ENCODE measurements at regions not wholly inside any gene's neighbourhood (a gene's known extent, or its start where the extent isn't known, plus 50 kb on each side); places are given as distances from the start of the nearest gene placed in this dataset.

DNA sequence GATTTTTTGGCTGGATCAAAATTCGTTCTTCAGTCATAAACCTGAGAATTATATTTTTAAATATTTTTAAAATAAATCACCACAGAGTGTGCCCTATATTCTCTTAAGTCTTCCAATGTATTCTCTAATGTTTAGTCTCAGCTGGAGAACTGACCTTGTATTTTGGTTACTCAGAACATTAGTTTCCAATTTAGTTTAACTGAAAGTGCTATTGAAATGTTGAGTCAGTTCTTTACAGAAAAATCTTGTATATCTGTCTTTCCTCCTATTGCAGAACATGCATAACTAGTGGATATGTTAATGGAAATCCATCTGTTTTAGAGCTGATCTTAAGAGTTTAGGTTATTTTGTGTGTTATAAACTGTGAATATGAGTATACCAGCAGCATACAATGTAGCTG is 422.7 kb upstream of the IGFBP3 start:
- DNase-seq (ENCODE audit: low read depth, low spot score), result no peak

DNA sequence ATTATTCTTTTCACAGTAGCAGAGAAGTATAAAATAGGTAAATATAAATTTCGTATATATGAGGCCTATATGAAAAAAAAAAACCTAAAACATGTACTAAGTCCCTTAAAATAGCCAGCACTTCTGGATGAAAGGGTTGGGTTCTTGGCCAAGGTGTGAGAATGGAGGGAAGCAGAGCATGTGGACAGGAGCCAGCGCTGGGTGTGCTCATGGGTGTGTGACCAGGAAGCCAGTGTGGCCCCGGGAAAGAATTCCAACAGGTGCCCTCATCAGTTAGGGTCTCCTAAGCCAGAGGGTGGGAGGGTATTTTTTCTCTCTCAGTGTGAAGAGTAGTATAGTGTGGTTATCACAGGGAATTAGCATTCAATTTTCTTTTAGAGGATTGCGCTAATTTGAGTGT is 401.9 kb upstream of the IGFBP3 start:
- DNase-seq (ENCODE audit: low read depth, low spot score), result no peak

DNA sequence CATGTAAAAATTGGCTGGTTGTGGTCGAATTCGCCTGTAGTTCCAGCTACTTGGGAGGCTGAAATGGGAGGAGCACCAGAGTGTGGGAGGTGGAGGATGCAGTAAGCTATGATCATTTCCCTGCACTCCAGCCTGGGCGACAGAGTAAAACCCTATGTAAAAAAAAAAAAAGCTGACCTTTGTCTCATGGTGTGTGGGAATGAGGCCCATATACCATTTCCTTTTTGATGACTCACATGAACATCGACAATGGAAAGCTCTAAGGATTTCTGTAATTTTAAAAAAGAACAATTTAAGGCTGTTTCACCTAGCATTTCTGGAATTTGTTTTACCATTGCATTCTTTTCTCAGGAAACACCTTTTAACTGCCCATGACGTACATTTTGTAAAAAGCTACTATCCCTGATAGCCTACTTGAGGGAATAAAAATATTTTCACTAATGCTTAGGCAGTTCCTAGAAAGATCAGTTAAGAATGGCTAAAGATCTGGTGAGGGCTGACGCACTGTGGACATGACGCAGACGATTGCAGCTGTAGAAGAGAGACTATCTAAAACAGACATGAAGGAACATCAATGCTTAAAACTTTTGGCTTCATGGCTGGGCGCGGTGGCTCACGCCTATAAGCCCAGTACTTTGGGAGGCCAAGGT is 400.6 kb upstream of the IGFBP3 start:
- peak; percentile 57 for DNase-seq (ENCODE audit: low read depth, low spot score)

DNA sequence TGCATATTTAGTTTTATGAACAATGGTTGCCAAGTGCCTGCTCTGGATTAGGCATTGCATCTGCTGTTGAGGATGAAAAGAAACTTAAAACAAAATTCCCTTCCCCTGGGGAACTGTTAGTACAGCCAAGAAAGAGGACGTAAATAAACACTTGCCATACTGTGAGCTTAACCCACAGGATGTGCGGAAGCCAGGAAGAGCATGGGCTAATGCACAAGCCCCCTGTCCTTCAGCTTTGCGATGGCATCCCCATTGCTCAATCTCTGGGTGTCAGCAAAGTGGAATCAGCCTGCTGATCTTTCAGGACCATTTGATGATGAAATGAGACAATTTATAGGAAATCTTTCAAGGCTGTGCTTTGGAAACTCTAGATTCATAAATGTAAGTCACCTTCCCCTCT is 399.9 kb upstream of the IGFBP3 start:
- no peak for DNase-seq (ENCODE audit: low read depth, low spot score)

DNA sequence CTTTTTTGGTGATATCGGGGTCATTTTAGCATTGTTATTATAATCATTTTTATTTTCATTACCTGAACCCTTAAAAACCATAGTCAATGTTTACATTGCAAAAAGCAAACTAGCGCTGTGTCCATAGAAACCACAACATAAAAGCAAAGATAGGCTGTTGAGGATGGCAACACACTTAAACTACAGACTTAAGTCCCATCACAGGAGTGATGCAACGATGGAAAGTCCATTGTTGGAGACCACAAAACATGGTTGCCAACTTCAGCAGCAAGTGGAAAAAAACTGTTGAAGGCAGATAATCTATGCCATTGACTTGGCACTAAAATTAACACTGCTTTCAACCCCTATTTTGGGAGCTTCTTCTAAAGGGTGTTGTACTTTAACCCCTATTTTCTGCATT is 398.8 kb upstream of the IGFBP3 start:
- DNase-seq (ENCODE audit: low read depth, low spot score), result no peak

DNA sequence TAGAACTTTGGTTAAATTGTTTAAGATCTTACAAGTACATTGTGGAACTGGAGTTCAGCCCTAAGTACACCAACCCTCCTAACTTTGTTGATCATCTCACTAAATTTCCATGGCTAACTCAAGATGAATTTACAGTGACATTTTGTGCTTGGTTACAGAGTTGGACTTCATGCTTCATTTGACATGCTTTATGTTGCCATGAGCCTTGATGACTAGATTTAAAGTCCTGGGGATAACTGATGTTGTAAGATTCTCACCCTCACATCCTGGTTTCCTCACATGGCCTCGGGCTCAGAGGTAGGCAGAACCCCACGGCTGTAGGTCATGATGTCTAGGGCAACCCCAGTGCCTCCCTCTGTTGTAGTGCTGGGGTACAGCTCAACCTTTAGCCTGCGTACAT is 397.2 kb upstream of the IGFBP3 start:
- DNase-seq (ENCODE audit: low read depth, low spot score), result no peak

DNA sequence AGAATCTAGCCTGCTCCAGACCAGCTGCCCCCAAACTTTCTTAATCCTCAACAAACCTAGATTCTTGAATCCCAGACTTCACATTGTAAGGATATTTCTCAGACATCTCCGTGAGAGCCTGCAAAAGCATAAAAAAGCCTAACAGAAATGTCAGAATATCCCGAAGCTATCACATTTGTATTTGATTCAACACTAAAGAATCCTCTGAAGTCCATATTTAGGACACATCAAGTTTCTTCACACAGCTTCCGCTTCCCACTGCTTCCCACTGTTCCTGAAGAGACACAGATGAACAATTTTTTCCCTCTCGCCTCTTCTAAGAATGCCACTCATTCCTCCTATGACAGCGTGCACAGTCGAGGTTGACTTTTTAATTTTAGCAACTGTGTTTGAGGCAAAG is 396.2 kb upstream of the IGFBP3 start:
- DNase-seq (ENCODE audit: low read depth, low spot score), result no peak

DNA sequence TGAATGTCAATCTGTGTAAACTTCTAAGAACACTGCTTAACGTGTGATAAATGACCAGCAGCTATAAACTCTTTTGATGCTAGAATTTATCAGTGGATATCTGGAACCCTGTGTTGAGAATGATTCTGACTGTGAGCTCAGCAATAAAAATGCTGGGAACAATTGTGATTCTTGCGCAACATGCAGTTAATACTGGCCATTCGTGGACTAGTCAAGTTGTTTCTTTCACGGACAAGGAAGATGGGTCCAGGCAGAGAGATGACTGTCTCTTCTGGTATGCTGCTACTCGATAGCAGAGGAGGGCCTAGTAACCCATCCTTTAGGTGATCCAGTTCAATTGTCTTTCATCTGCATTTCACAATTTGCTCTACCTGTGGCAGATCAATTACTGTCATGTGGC is 394.8 kb upstream of the IGFBP3 start:
- no peak for DNase-seq (ENCODE audit: low read depth, low spot score)

DNA sequence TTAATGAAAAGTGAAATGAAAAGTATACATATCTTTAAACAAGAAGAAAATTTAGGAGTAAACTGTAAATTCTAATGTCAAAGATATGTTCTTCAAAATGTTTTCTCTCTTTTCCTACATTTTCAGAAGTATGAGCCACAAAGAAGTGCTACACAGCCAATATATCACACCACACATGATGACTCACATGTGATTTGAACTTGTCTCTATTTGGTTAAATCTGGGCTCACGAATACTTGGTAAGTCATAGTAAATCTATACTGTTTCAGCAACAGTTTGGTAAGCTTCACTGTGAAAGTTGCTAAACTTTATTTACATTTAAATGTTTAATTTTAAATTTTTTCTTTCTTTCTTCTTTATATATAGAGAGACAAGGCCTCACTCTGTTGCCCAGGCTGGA is 380.6 kb upstream of the IGFBP3 start:
- DNase-seq (ENCODE audit: low read depth, low spot score), result no peak

DNA sequence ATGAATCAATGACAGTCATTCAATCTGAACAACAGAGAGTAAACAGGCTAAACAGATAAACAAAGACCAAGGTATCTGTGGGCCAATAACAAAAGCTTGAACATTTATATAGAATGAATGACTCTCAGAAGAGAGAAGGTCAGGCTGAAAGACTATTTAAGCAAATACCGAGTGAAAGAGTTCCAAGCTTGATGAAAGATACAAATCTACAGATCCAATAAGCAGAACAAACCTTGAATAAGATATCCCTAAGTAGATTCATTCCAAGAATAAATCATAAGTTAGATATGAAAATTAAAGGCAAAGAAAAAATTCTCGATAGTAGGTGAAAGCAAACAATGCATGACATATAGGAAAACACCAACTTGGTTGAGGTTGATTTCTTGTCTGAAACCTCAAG is 376.4 kb upstream of the IGFBP3 start:
- DNase-seq (ENCODE audit: low read depth, low spot score), result no peak

DNA sequence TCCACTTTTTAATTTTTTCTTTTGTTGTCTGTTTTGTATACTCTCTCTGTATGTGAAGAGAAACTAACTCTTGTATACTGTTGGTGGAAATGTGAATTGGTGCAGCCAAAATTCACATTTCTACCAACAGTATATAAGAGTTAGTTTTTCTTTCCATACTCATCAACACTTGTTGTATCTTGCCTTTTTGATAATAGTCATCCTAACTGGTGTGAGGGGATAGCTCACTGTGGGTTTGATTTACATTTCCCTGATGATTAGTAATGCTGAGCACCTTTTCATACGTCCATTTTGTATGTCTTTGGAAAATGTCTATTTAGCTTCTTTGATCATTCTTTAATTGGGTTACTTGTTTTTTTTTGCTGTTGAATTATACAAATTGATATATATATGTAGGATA is 375.5 kb upstream of the IGFBP3 start:
- no peak for DNase-seq (ENCODE audit: low read depth, low spot score)

DNA sequence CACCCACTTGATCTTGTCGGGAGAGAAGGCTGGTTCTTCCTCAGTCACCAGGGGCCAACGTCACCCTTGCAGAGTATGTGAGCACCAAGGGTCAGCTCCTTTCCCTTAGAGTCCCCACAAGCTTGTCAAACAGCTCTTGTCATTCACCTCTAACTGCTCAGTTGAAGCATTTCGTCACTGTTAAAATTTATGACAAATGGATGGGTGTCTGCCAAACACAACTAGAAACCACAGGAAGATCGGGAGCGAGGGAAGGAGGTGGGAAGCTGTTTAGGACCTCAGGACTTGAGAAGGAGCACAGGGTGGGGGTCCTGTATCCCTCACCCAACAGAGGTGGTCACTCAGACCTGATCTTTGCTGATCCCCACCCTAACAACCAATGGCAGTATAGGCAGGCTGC is 373.3 kb upstream of the IGFBP3 start:
- no peak for DNase-seq (ENCODE audit: low read depth, low spot score)

DNA sequence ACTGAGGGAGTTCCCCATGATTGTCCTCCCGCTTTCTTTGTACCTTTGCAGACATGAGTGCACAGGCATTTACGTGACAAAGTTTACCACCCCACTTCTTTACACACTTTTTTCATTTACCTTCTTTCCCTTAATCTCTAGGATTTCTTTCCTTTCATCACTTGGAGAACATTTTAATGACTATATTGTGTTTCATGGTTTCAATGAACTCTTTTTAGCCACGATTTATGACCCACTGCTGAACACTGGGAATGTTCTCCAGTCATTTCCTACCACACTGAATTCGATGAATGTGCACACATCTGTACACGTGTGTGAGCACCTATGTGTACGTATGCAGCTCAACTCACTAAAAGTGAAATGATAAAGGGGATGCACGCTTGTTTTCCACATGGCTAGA is 371.7 kb upstream of the IGFBP3 start:
- DNase-seq (ENCODE audit: low read depth, low spot score), result no peak

DNA sequence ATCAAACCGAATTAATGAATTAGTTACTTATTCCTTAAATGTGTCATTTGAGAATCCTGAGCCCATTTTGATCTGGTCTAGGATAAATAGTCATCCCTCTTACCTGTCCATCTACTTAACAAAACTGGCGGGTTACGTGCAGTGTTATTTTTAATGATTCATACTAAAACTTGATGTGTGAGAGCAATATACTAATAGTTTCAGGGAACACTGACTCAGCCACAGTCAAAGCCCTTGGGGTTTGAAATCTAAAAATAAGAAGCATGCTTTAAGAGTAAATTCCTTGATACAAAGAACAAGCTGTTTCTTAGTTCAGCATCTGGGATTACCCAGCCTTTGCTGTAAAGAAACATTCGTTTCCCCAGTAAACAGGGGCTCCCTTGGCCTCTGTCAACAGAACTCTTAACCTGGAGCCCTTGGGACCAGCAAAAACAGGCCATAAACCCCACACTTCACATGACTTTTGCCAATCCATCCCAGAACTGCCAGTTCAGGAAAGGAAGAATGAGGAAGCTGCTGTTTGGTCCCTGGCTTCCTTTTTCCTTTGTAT is 370.6 kb upstream of the IGFBP3 start:
- DNase-seq (ENCODE audit: low read depth, low spot score), result no peak

DNA sequence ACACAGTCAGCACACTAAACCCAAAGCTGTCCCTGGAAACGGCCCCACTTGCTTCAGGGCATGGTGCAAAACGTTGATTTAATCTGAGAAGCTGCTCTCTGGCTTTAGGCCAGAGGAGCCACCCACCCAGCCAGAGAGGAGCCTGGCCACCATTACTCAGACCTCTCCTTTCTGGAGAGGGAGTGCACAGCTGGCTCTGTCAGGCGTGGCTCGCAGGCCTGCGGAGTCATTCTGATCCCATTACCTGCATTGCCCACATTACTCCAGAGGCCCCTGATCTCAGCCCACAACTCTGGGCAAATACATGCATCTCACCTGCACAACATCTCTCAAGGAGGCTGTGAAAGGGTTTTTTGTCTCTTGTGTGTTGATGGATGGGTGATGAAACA is 370.0 kb upstream of the IGFBP3 start:
- DNase-seq (ENCODE audit: low read depth, low spot score), result no peak

DNA sequence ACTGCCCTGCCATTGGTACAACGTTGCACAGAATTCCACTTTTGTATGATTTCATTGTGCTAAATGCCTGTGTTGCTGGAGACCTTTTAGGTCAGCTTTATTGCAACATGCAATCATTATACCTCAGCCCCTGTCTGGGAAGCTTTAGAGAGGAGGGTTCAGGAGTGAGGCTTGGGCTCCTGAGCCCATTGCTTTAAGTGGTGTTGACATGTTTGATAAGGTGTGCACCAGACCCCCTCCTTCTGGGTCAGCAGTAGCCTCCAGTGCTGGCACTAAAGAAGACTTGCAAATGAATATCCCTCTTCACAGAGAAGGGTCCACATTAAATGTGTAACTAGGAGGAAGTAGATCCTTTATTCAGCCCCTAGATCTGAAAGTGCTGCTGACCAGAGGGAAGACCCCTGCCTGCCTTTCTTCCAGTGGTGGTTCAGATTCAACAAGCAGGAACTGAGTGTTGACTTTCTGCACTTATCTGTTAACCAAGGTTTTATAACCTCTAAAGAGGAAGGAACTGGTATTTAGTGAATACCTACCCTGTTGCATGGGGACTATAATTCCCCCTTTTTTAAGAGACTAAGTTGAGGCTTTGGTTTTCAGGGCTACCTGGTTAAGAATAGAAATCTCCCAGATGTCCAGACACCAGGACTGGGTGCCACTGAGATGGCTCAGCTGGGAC is 369.4 kb upstream of the IGFBP3 start:
- no peak for DNase-seq (ENCODE audit: low read depth, low spot score)

DNA sequence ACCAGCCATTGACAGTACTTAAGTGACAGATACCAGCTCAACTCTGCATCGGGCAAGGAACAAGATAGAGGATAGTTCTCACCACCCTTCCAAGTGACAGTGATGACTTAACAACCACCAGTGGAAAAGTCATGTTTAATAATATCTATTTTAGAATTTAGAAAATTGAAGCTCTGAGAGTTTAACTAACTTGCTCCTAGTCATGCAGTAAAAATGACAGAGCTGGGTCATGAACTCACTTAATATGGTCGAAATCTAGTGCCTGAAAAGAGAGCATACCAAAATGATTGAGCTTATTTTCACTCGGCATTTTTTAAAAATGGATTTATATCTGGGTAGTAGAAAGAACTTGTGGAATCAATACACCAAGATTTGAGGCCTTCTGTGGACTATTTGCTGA is 367.8 kb upstream of the IGFBP3 start:
- DNase-seq (ENCODE audit: low read depth, low spot score), result no peak

DNA sequence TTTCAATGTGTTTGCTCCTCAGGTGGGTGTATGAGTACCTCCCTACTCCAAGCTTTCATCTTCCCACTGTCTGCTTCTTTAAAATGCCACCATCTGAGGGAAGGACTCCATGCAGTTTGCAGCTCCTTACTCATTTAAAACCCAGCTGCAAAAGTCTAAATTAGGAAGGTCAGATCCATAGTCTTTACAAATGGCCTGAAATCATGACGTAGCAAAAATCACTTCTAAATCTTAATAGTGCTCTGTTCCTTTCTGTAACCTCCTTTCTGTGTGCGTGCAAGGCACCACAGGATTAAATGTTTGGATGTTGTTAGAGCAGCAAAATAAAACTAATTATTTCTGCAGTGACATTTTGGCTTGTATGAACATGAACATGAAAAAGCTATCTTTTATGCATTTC is 366.9 kb upstream of the IGFBP3 start:
- no peak for DNase-seq (ENCODE audit: low read depth, low spot score)

DNA sequence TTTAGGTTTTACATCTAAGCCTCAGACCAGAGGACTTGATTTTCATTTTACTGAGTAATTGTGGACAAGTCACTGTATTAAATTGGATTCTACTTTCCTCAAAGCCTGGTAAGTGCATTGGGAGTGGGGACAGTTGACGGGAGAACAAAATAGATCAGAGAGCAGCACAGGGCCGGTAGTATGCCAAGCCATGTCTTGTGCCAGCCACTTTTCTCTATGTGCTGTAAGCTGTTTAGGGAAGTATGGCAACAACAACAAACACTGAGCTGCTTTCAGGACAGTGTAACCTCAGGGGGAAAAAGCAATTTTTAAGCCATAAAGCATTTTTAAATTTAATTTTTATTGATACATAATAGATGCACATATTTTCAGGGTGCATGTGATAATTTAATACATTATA is 365.9 kb upstream of the IGFBP3 start:
- no peak for DNase-seq (ENCODE audit: low read depth, low spot score)

DNA sequence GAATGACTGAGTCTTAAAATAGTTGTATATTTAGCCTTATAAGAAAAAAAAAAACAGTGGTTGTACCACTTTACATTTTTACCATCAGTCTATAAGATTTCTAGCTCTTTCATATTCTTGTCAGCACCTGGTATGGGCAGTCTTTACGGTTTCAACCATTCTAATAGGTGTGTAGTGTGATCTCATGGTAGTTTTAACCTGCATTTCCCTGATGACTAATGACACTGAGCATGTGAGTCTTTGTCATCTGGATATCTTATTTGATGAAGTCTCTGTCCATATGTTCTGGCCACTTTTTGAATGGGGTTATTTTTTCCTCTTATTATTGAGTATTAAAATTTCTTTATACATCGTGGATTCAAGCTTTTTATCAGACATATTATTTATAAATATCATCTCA is 365.3 kb upstream of the IGFBP3 start:
- no peak for DNase-seq (ENCODE audit: low read depth, low spot score)

DNA sequence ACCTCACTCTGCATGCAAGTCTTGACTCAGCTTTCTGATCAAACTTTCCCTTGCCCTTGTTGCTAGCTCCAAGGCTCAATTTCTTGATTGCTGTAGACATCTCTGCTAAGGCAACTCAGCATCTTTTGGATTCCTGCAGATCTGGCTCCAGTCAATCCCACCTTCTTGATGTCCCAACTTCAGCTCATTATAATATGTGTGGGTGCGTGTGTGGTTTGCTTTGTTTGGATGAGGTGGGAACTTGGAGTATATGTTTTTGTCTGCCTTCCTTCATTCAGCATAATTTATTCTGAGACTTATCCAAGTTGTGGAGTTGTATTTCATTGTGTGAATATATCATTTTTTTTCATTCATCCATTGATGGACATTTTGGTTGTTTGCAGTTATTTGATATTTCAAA is 364.8 kb upstream of the IGFBP3 start:
- no peak for DNase-seq (ENCODE audit: low read depth, low spot score)

DNA sequence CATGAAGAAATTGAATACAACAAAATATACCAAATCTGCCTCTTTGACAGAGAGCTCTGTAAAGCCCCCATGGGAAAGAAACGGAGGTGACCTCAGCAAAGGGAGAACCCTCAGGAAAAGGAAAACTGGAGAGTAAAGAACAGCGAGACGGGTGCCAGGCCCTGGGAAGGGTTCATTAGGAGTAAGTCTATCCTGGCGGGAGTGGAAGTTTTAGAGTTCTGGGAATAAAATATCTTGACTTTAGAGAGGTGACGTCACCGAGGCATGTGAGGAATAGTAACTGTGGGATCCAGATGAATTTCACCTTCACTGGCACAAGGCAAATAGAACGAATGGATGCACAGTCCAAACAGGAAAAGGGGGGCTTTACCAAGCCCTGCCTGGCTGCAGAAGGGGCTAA is 362.8 kb upstream of the IGFBP3 start:
- no peak for DNase-seq (ENCODE audit: low read depth, low spot score)

DNA sequence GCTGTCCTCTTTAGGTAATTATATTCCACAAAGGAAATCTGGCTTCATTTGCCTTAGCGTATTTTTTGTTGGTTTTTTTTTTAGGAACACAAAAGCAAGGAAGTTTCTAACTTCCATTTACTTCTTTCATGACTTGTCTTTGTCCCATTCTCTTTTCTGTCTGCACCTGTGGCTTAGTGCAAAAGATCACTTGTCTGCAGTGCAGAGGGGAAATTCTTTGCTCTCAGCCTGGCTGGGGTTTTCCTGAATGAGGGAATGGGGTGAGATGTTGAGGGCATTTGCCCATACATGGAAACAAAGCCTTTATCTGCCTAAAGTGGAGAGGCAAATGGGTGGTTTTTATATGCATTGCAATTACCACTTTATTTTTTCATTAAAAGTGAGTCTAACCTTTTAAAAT is 361.1 kb upstream of the IGFBP3 start:
- no peak for DNase-seq (ENCODE audit: low read depth, low spot score)

All from pulmonary artery endothelial cell (primary cell).